ENCODE measurements at regions not wholly inside any gene's neighbourhood (a gene's known extent, or its start where the extent isn't known, plus 50 kb on each side); places are given as distances from the start of the nearest gene placed in this dataset.

GRCh38 chr4:14719053-14719452 lies 283.2 kb upstream of the CPEB2 start:
- Mint-ChIP-seq H3K36me3 (ENCODE audit: low read depth) (peaks cover 2% of the 10 kb centered on the region), H3K27ac (no peak overlapping the region), H3K4me1 (no peaks in the 10 kb centered on the region), H3K9me3 (peaks cover 11% of the 10 kb centered on the region), H3K4me3 (no peak overlapping the region), H3K27me3 (ENCODE audit: insufficient read depth) (no peaks in the 10 kb centered on the region)
- Histone ChIP-seq H3K4me3 (ENCODE audit: low read length) (no peak overlapping the region), H3K4me1 (ENCODE audit: control insufficient read depth, insufficient read depth, low read length) (no peaks in the 10 kb centered on the region), H3K36me3 (ENCODE audit: control insufficient read depth, insufficient read depth, low read length) (no peaks in the 10 kb centered on the region), H3K9me3 (ENCODE audit: control insufficient read depth, low read length) (no peaks in the 10 kb centered on the region), H3K27me3 (ENCODE audit: control insufficient read depth, insufficient read depth, low read length, poor library complexity, severe bottlenecking) (no peaks in the 10 kb centered on the region), H3K9ac (ENCODE audit: extremely low read depth, low read length, poor library complexity, severe bottlenecking) (no peak overlapping the region), H3K27ac (ENCODE audit: low read depth, low read length) (no peak overlapping the region)
- 80 to 100% methylated on average over 1 to 3 of the region's 3 CpGs for WGBS, 2 experiments (ENCODE audit: insufficient coverage in 1 of 2, insufficient read length in 1 of 2)
- DNase-seq, result peak; percentile 52
- no peak for TF ChIP-seq CTCF (conservative IDR thresholded peaks at IDR 0.05)

DNA sequence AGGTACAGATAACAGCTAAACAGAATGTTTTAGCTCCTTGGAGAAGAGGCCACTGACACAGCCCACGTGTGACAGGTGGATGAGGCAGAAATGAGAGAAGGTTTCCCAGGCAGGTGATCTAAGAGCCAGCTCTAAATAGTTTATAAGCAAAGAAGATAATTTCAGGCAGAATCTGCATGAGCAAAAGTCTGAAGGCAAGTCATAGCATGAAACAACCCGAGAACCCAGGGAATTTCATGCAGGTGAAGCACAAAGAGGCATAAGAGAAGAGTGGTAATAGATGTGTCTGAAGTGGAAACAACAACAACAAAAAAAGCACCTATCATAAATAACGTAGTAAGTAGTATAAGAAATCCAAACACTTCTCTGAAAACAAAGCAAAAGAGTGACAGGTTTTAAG lies 275.8 kb upstream of the CPEB2 start:
- no peak overlapping the region for H3K27ac ChIP-seq (ENCODE audit: low read depth, low read length)
- WGBS, 2 experiments (ENCODE audit: insufficient coverage in 1 of 2, insufficient read length in 1 of 2), result 80 to 91% methylated on average over 1 to 3 of the region's 3 CpGs
- TF ChIP-seq CTCF (conservative IDR thresholded peaks at IDR 0.05), result no peak
- Mint-ChIP-seq H3K27me3 (ENCODE audit: insufficient read depth) (no peaks in the 10 kb centered on the region), H3K4me1 (no peaks in the 10 kb centered on the region), H3K36me3 (ENCODE audit: low read depth) (no peaks in the 10 kb centered on the region), H3K27ac (no peak overlapping the region), H3K4me3 (no peak overlapping the region), H3K9me3 (peaks cover 14% of the 10 kb centered on the region)
- H3K9ac ChIP-seq (ENCODE audit: extremely low read depth, low read length, poor library complexity, severe bottlenecking), result no peak overlapping the region
- H3K9me3 ChIP-seq (ENCODE audit: control insufficient read depth, low read length), result no peaks in the 10 kb centered on the region
- H3K27me3 ChIP-seq (ENCODE audit: control insufficient read depth, insufficient read depth, low read length, poor library complexity, severe bottlenecking), result no peaks in the 10 kb centered on the region
- DNase-seq, result no peak
- no peaks in the 10 kb centered on the region for H3K4me1 ChIP-seq (ENCODE audit: control insufficient read depth, insufficient read depth, low read length)
- no peaks in the 10 kb centered on the region for H3K36me3 ChIP-seq (ENCODE audit: control insufficient read depth, insufficient read depth, low read length)
- H3K4me3 ChIP-seq (ENCODE audit: low read length), result no peak overlapping the region

GRCh38 chr4:14726877-14727361 lies 275.4 kb upstream of the CPEB2 start:
- Mint-ChIP-seq H3K36me3 (ENCODE audit: low read depth) (no peaks in the 10 kb centered on the region), H3K4me1 (no peaks in the 10 kb centered on the region), H3K27ac (no peak overlapping the region), H3K9me3 (peaks cover 10% of the 10 kb centered on the region), H3K27me3 (ENCODE audit: insufficient read depth) (no peaks in the 10 kb centered on the region), H3K4me3 (no peak overlapping the region)
- Histone ChIP-seq H3K9me3 (ENCODE audit: control insufficient read depth, low read length) (no peaks in the 10 kb centered on the region), H3K36me3 (ENCODE audit: control insufficient read depth, insufficient read depth, low read length) (no peaks in the 10 kb centered on the region), H3K9ac (ENCODE audit: extremely low read depth, low read length, poor library complexity, severe bottlenecking) (no peak overlapping the region), H3K4me1 (ENCODE audit: control insufficient read depth, insufficient read depth, low read length) (no peaks in the 10 kb centered on the region), H3K27me3 (ENCODE audit: control insufficient read depth, insufficient read depth, low read length, poor library complexity, severe bottlenecking) (no peaks in the 10 kb centered on the region), H3K27ac (ENCODE audit: low read depth, low read length) (no peak overlapping the region), H3K4me3 (ENCODE audit: low read length) (no peak overlapping the region)
- DNase-seq, result no peak
- WGBS, 2 experiments (ENCODE audit: insufficient coverage in 1 of 2, insufficient read length in 1 of 2), result 88% methylated on average over 4 of the region's 4 CpGs; no CpG with 5 or more reads in 1 of the 2 experiments
- TF ChIP-seq CTCF (conservative IDR thresholded peaks at IDR 0.05), result no peak
